GM13976 (cell line): ENCODE measurements at regions not wholly inside any gene's neighbourhood (a gene's known extent, or its start where the extent isn't known, plus 50 kb on each side); places are given as distances from the start of the nearest gene placed in this dataset.

Source experiments
- DNase-seq: peaks from one replicate; pipeline ENCODE4 v3.0.0; 2012; ENCODE audit warnings: low spot score
- CTCF ChIP-seq: IDR thresholded peaks from 2 replicates; pipeline ENCODE4 v1.5.1; 2012; ENCODE audit warnings: borderline replicate concordance, mild to moderate bottlenecking; ENCODE audit not compliant: insufficient read depth; ENCODE audit errors: extremely low read depth, missing control alignments, control extremely low read depth
- in situ Hi-C: fragments of 300-500 bp; cut with MboI; formaldehyde crosslinking; loops from one replicate; pipeline ENCODE4 v1.12.0; 2022; ENCODE audit warnings: low sequenced_read_pairs, mixed read lengths, inconsistent platforms; ENCODE audit not compliant: unreplicated experiment

DNA sequence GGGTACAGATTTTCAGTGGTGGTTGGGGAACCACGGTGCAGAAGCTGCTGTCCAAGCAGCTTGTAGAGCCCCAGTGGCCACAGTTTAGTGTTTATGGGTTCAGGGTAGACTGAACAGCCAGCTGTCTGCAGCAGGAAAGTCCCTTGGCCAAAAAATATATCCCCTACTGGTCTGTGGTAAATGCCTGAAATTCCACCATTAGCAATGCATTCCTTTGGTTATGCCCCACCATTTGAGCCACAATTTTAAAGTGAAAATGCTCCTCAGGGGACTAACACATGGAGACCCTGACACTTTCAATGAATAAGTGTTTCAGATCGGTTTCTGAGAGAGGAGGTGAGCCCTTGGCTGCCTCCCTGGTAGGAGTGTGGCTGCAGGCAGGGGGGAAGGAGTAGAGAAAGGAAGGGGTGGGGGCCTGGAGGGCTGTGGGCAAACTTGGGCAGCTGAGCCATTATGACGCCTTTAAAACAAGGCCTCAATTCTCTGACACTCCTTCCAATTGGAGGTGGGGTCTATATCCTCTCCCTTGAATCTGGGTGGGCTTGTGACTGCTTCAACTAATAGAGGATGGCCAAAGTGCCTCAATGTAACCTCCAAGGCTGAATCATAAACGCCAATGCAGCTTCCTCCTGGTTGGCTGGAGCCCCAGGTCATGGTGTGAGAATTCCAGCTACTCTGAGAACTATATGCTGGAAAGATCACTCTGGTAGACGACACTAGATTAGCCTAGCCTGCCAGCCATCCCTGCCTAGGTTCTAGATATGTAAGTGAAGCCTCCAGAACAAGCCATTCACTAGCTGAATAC is 75.8 kb upstream of the ATP6AP2 start:
- DNase-seq, result no peak
- in situ Hi-C loops, result no loop called here
- no peak for TF ChIP-seq CTCF

GRCh38 chrX:40503094-40503493 is 77.7 kb upstream of the ATP6AP2 start:
- in situ Hi-C loops, result no loop called here
- TF ChIP-seq CTCF, result no peak
- no peak for DNase-seq

DNA sequence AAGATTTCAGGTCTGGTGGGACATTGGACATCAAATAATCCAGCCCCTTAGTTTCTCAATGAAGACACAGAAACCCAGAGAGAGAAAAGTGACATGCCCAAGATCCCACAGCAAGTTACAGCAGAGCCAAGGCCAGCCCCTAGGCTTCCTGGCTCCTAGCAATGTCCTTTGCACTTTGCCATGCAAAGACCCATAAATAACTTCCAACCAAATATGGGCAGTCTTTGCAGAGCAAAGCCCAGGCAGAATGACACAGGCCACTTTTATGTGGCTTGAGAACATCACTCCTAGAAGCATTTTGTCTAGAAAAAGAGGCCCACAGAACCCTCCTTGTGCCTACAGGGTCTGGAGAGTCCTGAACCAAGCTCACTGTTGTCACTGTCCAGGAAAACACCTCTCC is 78.1 kb upstream of the ATP6AP2 start:
- DNase-seq, result no peak
- no peak for TF ChIP-seq CTCF
- in situ Hi-C loops, result no loop called here

DNA sequence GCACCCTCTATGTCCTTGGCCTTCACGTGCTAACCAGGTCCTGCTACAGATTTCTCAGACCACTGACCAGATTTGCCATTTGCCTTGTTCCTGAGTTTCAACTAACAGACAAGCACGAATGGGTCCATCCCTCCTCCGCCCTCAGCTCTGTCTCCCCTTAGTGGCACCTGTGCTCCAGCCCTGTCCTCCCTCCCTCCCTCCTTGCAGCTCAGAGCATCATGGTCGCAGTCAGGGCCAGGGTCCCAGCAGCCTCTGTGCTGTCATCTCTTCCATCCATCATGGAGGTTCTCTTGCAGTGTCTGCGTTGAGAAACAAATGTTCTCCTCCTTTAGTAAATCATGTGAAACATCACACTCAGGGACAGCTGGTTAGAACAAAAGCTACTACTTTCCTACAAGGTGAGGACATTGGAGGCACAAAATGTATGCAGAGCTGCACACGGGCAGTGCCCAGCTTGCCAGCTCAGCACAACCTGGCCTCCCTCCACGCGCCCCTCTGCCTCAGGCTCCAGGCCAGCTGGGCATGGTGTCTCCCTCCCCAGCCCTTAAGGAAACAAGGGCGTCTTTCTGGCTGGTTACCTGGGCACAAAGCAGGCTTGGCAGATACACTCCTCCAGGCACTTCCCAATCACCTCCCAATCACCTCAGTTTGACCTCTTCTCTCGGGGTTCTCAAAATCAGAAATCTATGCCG is 79.5 kb upstream of the ATP6AP2 start:
- DNase-seq, result no peak
- TF ChIP-seq CTCF, result no peak
- in situ Hi-C loops, result no loop called here

- no peak for TF ChIP-seq CTCF
- in situ Hi-C loops, result no loop called here
- no peak for DNase-seq
Observed at GRCh38 chrX:40496728-40497127, 84.0 kb upstream of the ATP6AP2 start.

GRCh38 chrX:40495659-40496058 is 85.1 kb upstream of the ATP6AP2 start:
- no peak for TF ChIP-seq CTCF
- in situ Hi-C loops, result no loop called here
- no peak for DNase-seq

DNA sequence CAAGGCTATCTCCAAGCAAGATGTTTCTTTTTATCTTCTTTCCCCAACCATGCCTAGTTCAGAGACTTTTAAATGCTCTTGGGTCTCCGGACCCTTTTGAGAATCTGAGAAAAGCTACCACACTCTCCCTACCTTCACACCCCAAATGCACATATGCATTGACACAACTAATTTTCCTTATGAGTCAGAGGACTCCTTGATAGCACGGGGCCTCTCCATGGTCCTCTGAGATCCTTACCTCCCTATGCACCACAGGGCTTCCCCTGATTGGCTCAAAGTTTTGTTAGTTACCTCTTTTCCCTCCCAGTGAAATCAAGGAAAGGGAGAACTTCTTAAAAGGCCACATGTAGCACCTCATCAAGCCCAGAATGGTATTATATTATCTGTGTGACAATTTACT is 86.8 kb upstream of the ATP6AP2 start:
- no peak for DNase-seq
- no peak for TF ChIP-seq CTCF
- in situ Hi-C loops, result no loop called here
